Right cardiac atrium (tissue), 5 donors: ENCODE measurements at regions not wholly inside any gene's neighbourhood (a gene's known extent, or its start where the extent isn't known, plus 50 kb on each side); places are given as distances from the start of the nearest gene placed in this dataset.

Source experiments
- ATAC-seq, 2 donors: fragments of 200-7000 bp; cut with Tn5 transposase; one replicate each; pipeline versions ENCODE4 v1.8.0 to v1.9.1; 2020; ENCODE audit warnings: moderate library complexity in 2 of 2, mild to moderate bottlenecking in 1 of 2
- DNase-seq, 3 donors: peaks; one replicate each; pipeline ENCODE4 v3.0.0-alpha.2; 2020
- H3K27ac ChIP-seq: one replicate; pipeline ENCODE4 v1.5.1; 2013; ENCODE audit warnings: mild to moderate bottlenecking, low read length, control low read depth, moderate library complexity
- H3K27me3 ChIP-seq: one replicate; pipeline ENCODE4 v1.6.1; 2013; ENCODE audit not compliant: control insufficient read depth, insufficient read depth
- H3K4me1 ChIP-seq: one replicate; pipeline ENCODE4 v1.6.1; 2013; ENCODE audit warnings: low read length; ENCODE audit not compliant: control insufficient read depth, insufficient read depth
- H3K4me3 ChIP-seq: one replicate; pipeline ENCODE4 v1.5.1; 2013; ENCODE audit warnings: low read length, control low read depth
- H3K9me3 ChIP-seq: one replicate; pipeline ENCODE4 v1.6.1; 2013; ENCODE audit warnings: low read length; ENCODE audit not compliant: control insufficient read depth
- WGBS: extraction: QIAGEN DNeasy Blood & Tissue Kit; methylation state at CpG from one replicate; pipeline ENCODE4 v1.1.7; 2013; 5-methylcytosine and 5-hydroxymethylcytosine counted together
- intact Hi-C, 4 donors: fragments of 100-400 bp; cut with DNase I; formaldehyde crosslinking; loops; one replicate each; pipeline versions ENCODE4 v1.11.0 to v1.14.0; 2022 to 2023
- donor health status: healthy with polysubstance abuse.
- donor health status: DM: no; HTN: yes; CAD: no.
- donor health status: DM: no; HTN: no; CAD: no.
- donor health status: DM: no; HTN: yes; CAD: no; lungs with severe emphysema.
- donor health status: DM: yes; HTN: yes; CAD: no.

DNA sequence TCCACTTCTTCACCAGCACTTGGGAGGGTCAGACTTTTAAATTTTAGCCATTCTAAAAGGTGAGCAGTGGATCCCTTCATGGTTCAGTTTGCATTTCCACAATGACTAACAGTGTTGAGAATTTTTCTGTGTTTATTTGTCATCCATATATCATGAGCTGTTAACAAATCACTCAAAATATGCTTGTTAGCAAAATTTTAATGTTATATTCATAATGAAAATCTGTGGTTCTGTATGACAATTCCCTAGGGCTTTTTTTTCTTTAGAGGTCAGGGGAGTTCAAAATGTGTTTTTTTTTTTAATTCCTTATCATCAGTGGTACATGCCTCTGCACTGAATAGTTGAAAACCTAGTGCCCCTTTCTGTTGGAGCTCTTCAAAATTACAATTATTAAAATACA lies 682.2 kb upstream of the ADGRL2 start:
- Histone ChIP-seq H3K9me3 (no peaks in the 10 kb centered on the region), H3K4me3 (no peak overlapping the region), H3K27ac (no peak overlapping the region), H3K27me3 (no peaks in the 10 kb centered on the region), H3K4me1 (no peaks in the 10 kb centered on the region)
- ATAC-seq, result no peak
- no peak for DNase-seq
- intact Hi-C loops, result no loop called here

DNA sequence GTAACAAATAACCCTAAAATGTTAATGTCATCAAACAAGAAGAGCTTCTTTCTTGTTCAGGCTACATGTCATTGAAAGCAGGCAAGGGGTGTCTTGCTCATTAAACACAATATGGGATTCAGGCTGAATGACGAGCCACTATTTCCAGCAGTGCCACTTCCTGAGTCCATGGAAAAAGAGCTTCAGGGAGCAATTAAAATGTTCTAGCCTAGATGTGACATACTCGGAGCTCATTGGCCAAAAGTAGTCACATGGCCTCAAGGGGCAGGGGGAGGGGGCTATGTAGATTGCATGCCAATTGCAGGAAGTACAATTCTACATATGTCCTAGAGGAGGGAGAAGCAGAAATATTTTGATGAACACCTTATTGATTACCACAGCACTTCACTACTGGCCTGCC lies 685.3 kb upstream of the ADGRL2 start:
- Histone ChIP-seq H3K27me3 (no peaks in the 10 kb centered on the region), H3K4me3 (no peak overlapping the region), H3K9me3 (no peaks in the 10 kb centered on the region), H3K4me1 (no peaks in the 10 kb centered on the region), H3K27ac (no peak overlapping the region)
- no peak for DNase-seq
- WGBS, result 79% methylated on average over 2 of the region's 2 CpGs
- ATAC-seq, result no peak
- intact Hi-C loops, result no loop called here

- DNase-seq (no peak), ATAC-seq (no peak)
- Histone ChIP-seq H3K27ac (no peak overlapping the region), H3K9me3 (no peaks in the 10 kb centered on the region), H3K4me1 (no peaks in the 10 kb centered on the region), H3K27me3 (no peaks in the 10 kb centered on the region), H3K4me3 (no peak overlapping the region)
- intact Hi-C loops, result no loop called here
- 89% methylated on average over 5 of the region's 5 CpGs for WGBS
Measured at GRCh38 chr1:81114191-81114590, 686.5 kb upstream of the ADGRL2 start.

DNA sequence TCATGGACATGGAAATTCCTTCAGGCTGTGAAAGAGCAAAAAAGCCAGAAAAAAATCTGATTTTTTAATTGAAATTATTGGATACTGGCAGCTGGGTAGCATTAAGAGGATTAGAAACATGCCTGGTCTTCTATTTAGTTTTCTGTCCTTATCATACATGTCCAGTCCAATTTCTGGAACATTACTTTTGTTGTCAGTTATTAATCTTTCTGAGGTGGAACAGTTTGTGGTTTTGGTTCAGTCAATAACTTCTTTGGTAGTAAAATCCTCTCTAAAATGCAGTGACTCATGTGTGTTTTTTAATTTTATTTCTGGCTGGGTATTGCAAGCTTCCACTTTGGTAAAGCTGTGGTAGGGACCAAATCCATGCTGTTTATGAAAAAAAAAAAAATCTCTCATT lies 687.0 kb upstream of the ADGRL2 start:
- intact Hi-C loops, result no loop called here
- Histone ChIP-seq H3K4me3 (no peak overlapping the region), H3K9me3 (no peaks in the 10 kb centered on the region), H3K27ac (no peak overlapping the region), H3K27me3 (no peaks in the 10 kb centered on the region), H3K4me1 (no peaks in the 10 kb centered on the region)
- DNase-seq, result no peak
- ATAC-seq, result no peak

DNA sequence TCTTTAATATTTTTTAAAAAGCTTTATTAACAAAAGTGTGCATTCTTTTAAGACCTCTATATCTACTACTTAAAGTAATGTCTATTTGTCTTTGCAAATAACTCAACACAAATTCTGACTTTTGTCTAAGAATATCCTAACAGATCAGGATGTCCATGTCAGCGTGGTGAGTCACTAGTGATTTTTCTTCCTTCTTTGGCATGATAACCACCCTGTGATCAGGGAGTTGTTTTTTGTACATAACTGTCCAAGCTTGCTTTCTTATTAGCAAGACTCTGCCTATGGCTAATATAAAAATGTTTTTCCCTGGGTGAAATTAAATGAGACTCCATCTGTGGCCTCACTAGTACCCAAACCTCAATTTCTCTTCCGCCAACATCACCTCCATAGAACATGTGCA lies 688.9 kb upstream of the ADGRL2 start:
- ATAC-seq (no peak), DNase-seq (no peak)
- Histone ChIP-seq H3K27ac (no peak overlapping the region), H3K9me3 (no peaks in the 10 kb centered on the region), H3K4me3 (no peak overlapping the region), H3K27me3 (no peaks in the 10 kb centered on the region), H3K4me1 (no peaks in the 10 kb centered on the region)
- 74% methylated on average over 2 of the region's 2 CpGs for WGBS
- intact Hi-C loops, result no loop called here

- no peak overlapping the region for H3K4me3 ChIP-seq
- H3K27me3 ChIP-seq, result no peaks in the 10 kb centered on the region
- no peaks in the 10 kb centered on the region for H3K4me1 ChIP-seq
- DNase-seq (no peak), ATAC-seq (no peak)
- 87% methylated on average over 4 of the region's 4 CpGs for WGBS
- no peaks in the 10 kb centered on the region for H3K9me3 ChIP-seq
- no peak overlapping the region for H3K27ac ChIP-seq
- intact Hi-C loops, result no loop called here
Measured at GRCh38 chr1:81109038-81109437, 691.7 kb upstream of the ADGRL2 start.

GRCh38 chr1:81097860-81098259 lies 702.9 kb upstream of the ADGRL2 start:
- no peak for DNase-seq
- Histone ChIP-seq H3K9me3 (no peaks in the 10 kb centered on the region), H3K4me3 (no peak overlapping the region), H3K27ac (no peak overlapping the region), H3K4me1 (no peaks in the 10 kb centered on the region), H3K27me3 (no peaks in the 10 kb centered on the region)
- 74% methylated on average over 3 of the region's 3 CpGs for WGBS
- ATAC-seq, result no peak
- intact Hi-C loops, result no loop called here

GRCh38 chr1:81073580-81073979 lies 727.2 kb upstream of the ADGRL2 start:
- DNase-seq, result no peak
- Histone ChIP-seq H3K27me3 (no peaks in the 10 kb centered on the region), H3K4me1 (no peaks in the 10 kb centered on the region), H3K9me3 (no peaks in the 10 kb centered on the region), H3K4me3 (no peak overlapping the region), H3K27ac (no peak overlapping the region)
- WGBS, result 88% methylated on average over 1 of the region's 1 CpG
- ATAC-seq, result no peak
- intact Hi-C loops, result no loop called here

- Histone ChIP-seq H3K4me3 (no peak overlapping the region), H3K27me3 (no peaks in the 10 kb centered on the region), H3K4me1 (no peaks in the 10 kb centered on the region), H3K27ac (no peak overlapping the region), H3K9me3 (no peaks in the 10 kb centered on the region)
- intact Hi-C loops, result no loop called here
- WGBS, result 83% methylated on average over 3 of the region's 3 CpGs
- ATAC-seq (no peak), DNase-seq (no peak)
Measured at GRCh38 chr1:81071969-81072753, 728.6 kb upstream of the ADGRL2 start.

- Histone ChIP-seq H3K27me3 (no peaks in the 10 kb centered on the region), H3K27ac (no peak overlapping the region), H3K4me3 (no peak overlapping the region), H3K9me3 (no peaks in the 10 kb centered on the region), H3K4me1 (no peaks in the 10 kb centered on the region)
- ATAC-seq, result no peak
- DNase-seq, result no peak
- WGBS, result 58% methylated on average over 1 of the region's 1 CpG
- intact Hi-C loops, result no loop called here
Measured at GRCh38 chr1:81071072-81071858, 729.5 kb upstream of the ADGRL2 start.

DNA sequence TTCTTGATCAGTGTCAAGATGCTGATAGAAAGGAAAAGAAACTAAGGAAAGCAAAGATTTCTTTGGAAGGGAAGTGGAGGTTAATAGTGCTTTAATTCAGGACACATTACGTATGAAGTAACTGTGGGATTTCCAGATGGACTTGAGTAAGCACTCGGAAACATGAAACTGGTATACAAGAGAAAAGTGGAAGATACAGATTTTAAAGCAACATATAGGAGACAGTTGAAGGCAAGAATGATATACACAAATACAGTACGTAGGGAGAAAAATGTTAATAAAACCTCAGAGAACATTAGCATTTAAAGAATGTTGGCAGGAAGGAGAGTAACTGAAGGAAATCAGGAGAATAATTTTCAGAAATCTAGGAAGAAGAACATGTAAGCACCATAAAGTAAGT lies 730.9 kb upstream of the ADGRL2 start:
- no peak for ATAC-seq
- 80% methylated on average over 3 of the region's 3 CpGs for WGBS
- Histone ChIP-seq H3K27ac (no peak overlapping the region), H3K9me3 (no peaks in the 10 kb centered on the region), H3K4me3 (no peak overlapping the region), H3K27me3 (no peaks in the 10 kb centered on the region), H3K4me1 (no peaks in the 10 kb centered on the region)
- intact Hi-C loops, result no loop called here
- DNase-seq, result no peak
